Lung (tissue), 11 donors: ENCODE measurements at regions not wholly inside any gene's neighbourhood (a gene's known extent, or its start where the extent isn't known, plus 50 kb on each side); places are given as distances from the start of the nearest gene placed in this dataset.

ENCODE experiments used
- ATAC-seq: fragments of 200-7000 bp; cut with Tn5 transposase; one replicate; pipeline ENCODE4 v1.9.1; 2020; ENCODE audit warnings: moderate number of reproducible peaks; ENCODE audit not compliant: insufficient read depth, low FRiP score
- DNase-seq, 3 donors: peaks; one replicate each; pipeline ENCODE4 v3.0.0-alpha.2; 2013 to 2017
- H3K27ac ChIP-seq, 2 donors: one replicate each; pipeline ENCODE4 v1.5.1; 2013; ENCODE audit warnings: mild to moderate bottlenecking in 2 of 2, moderate library complexity in 2 of 2, control low read depth in 1 of 2, inconsistent platforms in 1 of 2, low read depth in 1 of 2, low read length in 1 of 2
- H3K27me3 ChIP-seq, 3 donors: one replicate each; pipeline ENCODE4 v1.5.1; 2013; ENCODE audit warnings: low read length in 2 of 3; ENCODE audit not compliant: control insufficient read depth in 3 of 3, insufficient read depth in 3 of 3
- H3K36me3 ChIP-seq, 4 donors: one replicate each; pipeline ENCODE4 v1.5.1; 2013; ENCODE audit warnings: low read length in 4 of 4, mild to moderate bottlenecking in 1 of 4, moderate library complexity in 1 of 4; ENCODE audit not compliant: control insufficient read depth in 4 of 4, insufficient read depth in 4 of 4
- H3K4me1 ChIP-seq, 5 donors: one replicate each; pipeline ENCODE4 v1.5.1; 2013; ENCODE audit warnings: low read length in 5 of 5, mild to moderate bottlenecking in 2 of 5, moderate library complexity in 1 of 5; ENCODE audit not compliant: control insufficient read depth in 5 of 5, insufficient read depth in 5 of 5
- H3K4me3 ChIP-seq: one replicate; pipeline ENCODE4 v1.5.1; 2013; ENCODE audit warnings: mild to moderate bottlenecking, control low read depth, moderate library complexity
- H3K9ac ChIP-seq, 2 donors: one replicate each; pipeline ENCODE4 v1.5.1; 2013; ENCODE audit warnings: low read length in 2 of 2, control low read depth in 1 of 2; ENCODE audit not compliant: insufficient read depth in 1 of 2
- H3K9me3 ChIP-seq, 4 donors: one replicate each; pipeline ENCODE4 v1.5.1; 2013; ENCODE audit warnings: low read length in 3 of 4, mild to moderate bottlenecking in 1 of 4, moderate library complexity in 1 of 4; ENCODE audit not compliant: control insufficient read depth in 4 of 4, insufficient read depth in 3 of 4
- WGBS, 2 donors: extraction: QIAGEN DNeasy Blood & Tissue Kit; methylation state at CpG; one replicate each; pipeline ENCODE4 v1.1.7; 2013; 5-methylcytosine and 5-hydroxymethylcytosine counted together
- TF ChIP-seq, protein P1 (sequence below): IDR thresholded peaks from 2 replicates; pipeline ENCODE4 v1.5.1; 2012; ENCODE audit warnings: mild to moderate bottlenecking; ENCODE audit errors: control extremely low read depth, extremely low read depth
- donor health status: control.
- donor health status: control.
- donor health status: Bipolar disorder and iron deficiency.
- donor health status: healthy.
- donor health status: DM: yes; HTN: yes; CAD: no.

DNA sequence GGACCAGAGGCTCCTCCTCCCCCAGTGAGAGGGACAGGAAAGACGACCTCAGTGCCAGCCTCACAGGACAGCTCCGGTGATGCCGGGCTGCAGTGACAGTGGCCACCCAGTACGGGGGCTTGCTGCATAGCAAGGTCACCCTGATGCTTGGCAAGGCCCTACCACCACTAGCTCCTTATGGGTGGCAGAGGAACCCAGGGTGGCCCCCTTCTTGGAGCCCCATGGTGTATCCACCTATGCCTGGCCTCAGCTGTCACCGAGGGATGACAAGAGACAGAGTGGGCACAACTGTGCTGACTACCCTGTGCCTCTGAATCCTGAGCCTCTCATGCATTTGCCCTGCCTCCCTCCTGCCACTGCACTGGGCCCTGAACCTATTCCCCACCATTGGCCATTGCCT lies 809.2 kb downstream of the TBC1D22A start:
- DNase-seq, result no peak
- peaks cover 0 to 2% (median 0%) of the 10 kb centered on the region in 4 donors for H3K9me3 ChIP-seq
- no peak overlapping the region for H3K4me3 ChIP-seq
- H3K27ac ChIP-seq, result no peak overlapping the region
- no peak for ATAC-seq
- peaks cover 0 to 5% (median 2%) of the 10 kb centered on the region in 3 donors for H3K27me3 ChIP-seq
- peaks cover 0 to 11% (median 7%) of the 10 kb centered on the region in 5 donors for H3K4me1 ChIP-seq
- no peaks in the 10 kb centered on the region for H3K36me3 ChIP-seq
- TF ChIP-seq, protein P1, sequence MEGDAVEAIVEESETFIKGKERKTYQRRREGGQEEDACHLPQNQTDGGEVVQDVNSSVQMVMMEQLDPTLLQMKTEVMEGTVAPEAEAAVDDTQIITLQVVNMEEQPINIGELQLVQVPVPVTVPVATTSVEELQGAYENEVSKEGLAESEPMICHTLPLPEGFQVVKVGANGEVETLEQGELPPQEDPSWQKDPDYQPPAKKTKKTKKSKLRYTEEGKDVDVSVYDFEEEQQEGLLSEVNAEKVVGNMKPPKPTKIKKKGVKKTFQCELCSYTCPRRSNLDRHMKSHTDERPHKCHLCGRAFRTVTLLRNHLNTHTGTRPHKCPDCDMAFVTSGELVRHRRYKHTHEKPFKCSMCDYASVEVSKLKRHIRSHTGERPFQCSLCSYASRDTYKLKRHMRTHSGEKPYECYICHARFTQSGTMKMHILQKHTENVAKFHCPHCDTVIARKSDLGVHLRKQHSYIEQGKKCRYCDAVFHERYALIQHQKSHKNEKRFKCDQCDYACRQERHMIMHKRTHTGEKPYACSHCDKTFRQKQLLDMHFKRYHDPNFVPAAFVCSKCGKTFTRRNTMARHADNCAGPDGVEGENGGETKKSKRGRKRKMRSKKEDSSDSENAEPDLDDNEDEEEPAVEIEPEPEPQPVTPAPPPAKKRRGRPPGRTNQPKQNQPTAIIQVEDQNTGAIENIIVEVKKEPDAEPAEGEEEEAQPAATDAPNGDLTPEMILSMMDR, result no peak
- no peak overlapping the region for H3K9ac ChIP-seq
- WGBS, 2 donors, result 89 to 92% methylated on average over 5 of the region's 5 CpGs

DNA sequence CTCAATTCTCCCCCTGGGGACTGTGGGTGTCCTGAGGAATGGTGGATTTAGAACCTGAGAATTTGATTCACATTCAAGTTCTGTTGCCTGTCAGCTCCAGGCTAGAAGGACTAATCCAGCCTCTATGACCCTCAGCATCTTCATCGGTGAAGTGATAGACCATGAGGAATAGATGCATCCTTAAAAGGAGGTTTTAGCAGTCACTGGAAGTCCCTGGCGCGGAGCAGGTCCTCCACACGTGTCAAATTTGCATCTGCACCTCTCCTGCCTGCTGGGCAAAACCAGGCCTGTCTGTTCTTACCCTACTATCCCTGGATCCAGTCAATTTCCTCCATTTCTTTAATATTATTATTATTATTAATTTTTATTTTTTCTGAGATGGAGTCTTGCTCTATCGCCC lies 808.4 kb downstream of the TBC1D22A start:
- H3K27ac ChIP-seq, result no peak overlapping the region
- TF ChIP-seq, protein P1, result no peak

DNA sequence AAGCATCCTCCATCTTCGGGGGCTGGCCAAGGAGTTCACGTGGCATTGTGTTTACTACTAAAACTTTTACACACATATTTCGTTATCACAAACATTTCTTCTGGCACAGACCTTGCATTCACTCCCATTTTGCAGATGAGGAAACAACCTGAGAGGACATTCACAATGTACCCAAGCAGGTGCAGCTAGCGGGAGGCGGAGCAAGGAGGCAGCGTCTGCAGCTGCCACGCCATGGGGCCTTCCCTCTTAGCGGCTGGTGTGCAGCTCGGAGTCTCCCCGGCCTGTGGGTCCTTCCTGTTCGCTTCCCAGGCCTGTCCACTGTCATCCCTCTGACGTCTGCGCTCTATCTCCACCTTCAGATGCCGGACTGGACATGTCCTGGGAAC lies 807.8 kb downstream of the TBC1D22A start:
- Histone ChIP-seq H3K9me3 (peaks cover 0 to 2% (median 0%) of the 10 kb centered on the region in 4 donors), H3K4me1 (peaks cover 0 to 24% (median 11%) of the 10 kb centered on the region in 5 donors), H3K4me3 (no peak overlapping the region), H3K27ac (no peak overlapping the region), H3K36me3 (no peaks in the 10 kb centered on the region), H3K27me3 (peaks cover 0 to 5% (median 2%) of the 10 kb centered on the region in 3 donors), H3K9ac (no peak overlapping the region)
- DNase-seq (no peak), ATAC-seq (no peak)
- 85 to 87% methylated on average over 14 of the region's 14 CpGs for WGBS, 2 donors
- TF ChIP-seq, protein P1, result no peak

More for the DNA sequence above, 808.4 kb downstream of the TBC1D22A start:
- H3K27me3 ChIP-seq, result peaks cover 0 to 5% (median 2%) of the 10 kb centered on the region in 3 donors
- no peak overlapping the region for H3K9ac ChIP-seq
- H3K36me3 ChIP-seq, result no peaks in the 10 kb centered on the region
- 93% methylated on average over 5 of the region's 5 CpGs for WGBS, 2 donors
- no peak for DNase-seq
- no peak for ATAC-seq
- peaks cover 0 to 18% (median 11%) of the 10 kb centered on the region in 5 donors for H3K4me1 ChIP-seq
- no peak overlapping the region for H3K4me3 ChIP-seq
- peaks cover 0 to 2% (median 0%) of the 10 kb centered on the region in 4 donors for H3K9me3 ChIP-seq
